Loucy (cell line): ENCODE measurements at regions not wholly inside any gene's neighbourhood (a gene's known extent, or its start where the extent isn't known, plus 50 kb on each side); places are given as distances from the start of the nearest gene placed in this dataset.

ENCODE experiments used
- H2AFZ ChIP-seq: fragments of 200-600 bp; sonication (generic); 2 replicates; pipeline ENCODE4 v1.6.0; 2016; ENCODE audit warnings: antibody characterized with exemption, mild to moderate bottlenecking, low read length, moderate library complexity
- H3F3A ChIP-seq: fragments of 200-600 bp; 2 replicates; pipeline ENCODE4 v1.6.0; 2016; ENCODE audit warnings: antibody characterized with exemption, low read depth, mild to moderate bottlenecking
- H3K27me3 ChIP-seq: fragments of 200-600 bp; sonication (generic); 2 replicates; pipeline ENCODE4 v1.6.1; 2014; ENCODE audit warnings: low read length, mild to moderate bottlenecking; ENCODE audit not compliant: insufficient read depth, poor library complexity, severe bottlenecking
- H3K36me3 ChIP-seq: fragments of 200-600 bp; sonication (generic); 2 replicates; pipeline ENCODE4 v1.6.1; 2016; ENCODE audit warnings: low read length; ENCODE audit not compliant: insufficient read depth
- H3K4me1 ChIP-seq: fragments of 200-600 bp; sonication (generic); 2 replicates; pipeline ENCODE4 v1.5.1; 2014; ENCODE audit warnings: low read length, mild to moderate bottlenecking; ENCODE audit not compliant: insufficient read depth, poor library complexity, severe bottlenecking
- H3K4me2 ChIP-seq: fragments of 200-600 bp; sonication (generic); 2 replicates; pipeline ENCODE4 v1.6.0; 2014; ENCODE audit warnings: antibody characterized with exemption, low read length, low read depth, mild to moderate bottlenecking; ENCODE audit not compliant: poor library complexity, severe bottlenecking
- H3K4me3 ChIP-seq: fragments of 200-600 bp; sonication (generic); 2 replicates; pipeline ENCODE4 v1.5.1; 2014; ENCODE audit warnings: low read length, mild to moderate bottlenecking, mixed read lengths; ENCODE audit not compliant: poor library complexity, severe bottlenecking
- H3K79me2 ChIP-seq: fragments of 200-600 bp; sonication (generic); 2 replicates; pipeline ENCODE4 v1.6.1; 2014; ENCODE audit warnings: low read length; ENCODE audit not compliant: insufficient read depth
- H3K9ac ChIP-seq: fragments of 200-600 bp; sonication (generic); 2 replicates; pipeline ENCODE4 v1.6.0; 2014; ENCODE audit warnings: mild to moderate bottlenecking, low read depth, low read length, moderate library complexity; ENCODE audit not compliant: poor library complexity, severe bottlenecking
- H3K9me2 ChIP-seq: fragments of 200-600 bp; sonication (generic); replicated peaks from 2 replicates; pipeline ENCODE4 v1.6.1; 2016; ENCODE audit warnings: low read depth, low read length, mixed read lengths
- H3K9me3 ChIP-seq: fragments of 200-600 bp; sonication (generic); 2 replicates; pipeline ENCODE4 v1.6.1; 2014; ENCODE audit warnings: mild to moderate bottlenecking, antibody characterized with exemption, low read length, low read depth; ENCODE audit not compliant: insufficient read depth
- H4K20me1 ChIP-seq: fragments of 200-600 bp; sonication (generic); 2 replicates; pipeline ENCODE4 v1.6.0; 2014; ENCODE audit warnings: antibody characterized with exemption, low read length, mild to moderate bottlenecking; ENCODE audit not compliant: insufficient read depth, poor library complexity, severe bottlenecking
- CTCF ChIP-seq: fragments of 200-600 bp; sonication (generic); conservative IDR thresholded peaks from 2 replicates; pipeline ENCODE4 v1.5.1; 2014; ENCODE audit warnings: mild to moderate bottlenecking, antibody characterized with exemption, low read length
- EZH2phosphoT487 ChIP-seq: fragments of 200-600 bp; IDR thresholded peaks from 2 replicates; pipeline ENCODE4 v1.6.1; 2018; ENCODE audit warnings: antibody characterized with exemption, mild to moderate bottlenecking, moderate library complexity, borderline replicate concordance

DNA sequence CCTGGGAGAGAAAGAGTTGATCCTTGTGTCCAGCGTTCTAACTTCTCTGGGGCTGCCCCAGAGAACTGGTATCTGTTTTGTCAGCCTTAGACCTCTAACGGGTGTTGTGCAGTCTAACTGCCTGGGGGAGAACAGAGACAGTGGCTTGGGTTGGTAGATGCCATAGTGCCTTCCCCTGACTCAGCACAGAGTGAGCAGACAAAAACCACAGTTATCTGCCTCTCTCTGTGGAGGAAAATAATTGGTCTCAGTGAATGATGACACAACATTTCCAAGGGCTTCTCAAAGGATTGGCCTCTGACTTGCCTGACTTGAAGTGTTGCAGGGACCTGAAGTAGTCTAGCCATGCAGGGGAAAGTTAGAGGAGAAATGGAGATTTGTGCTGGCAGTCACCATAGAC is 226.2 kb upstream of the MAN1A1 start:
- Histone ChIP-seq H3K4me2 (no peak overlapping the region), H4K20me1 (no peaks in the 10 kb centered on the region), H3F3A (no peaks in the 10 kb centered on the region), H3K36me3 (no peaks in the 10 kb centered on the region; the same call in 1 of the 2 replicates), H3K4me3 (no peak overlapping the region), H3K79me2 (no peaks in the 10 kb centered on the region), H3K9me3 (peaks cover 6% of the 10 kb centered on the region), H3K9me2 (no peaks in the 10 kb centered on the region), H3K27me3 (no peaks in the 10 kb centered on the region), H2AFZ (no peak overlapping the region), H3K9ac (no peak overlapping the region), H3K4me1 (no peaks in the 10 kb centered on the region)
- TF ChIP-seq EZH2phosphoT487 (no peak), CTCF (no peak)

GRCh38 chr6:119568580-119568979 is 219.0 kb upstream of the MAN1A1 start:
- H3K36me3 ChIP-seq: no peaks in the 10 kb centered on the region
- H4K20me1 ChIP-seq: no peaks in the 10 kb centered on the region
- no peaks in the 10 kb centered on the region for H3K9me3 ChIP-seq
- no peak overlapping the region for H3K9ac ChIP-seq
- no peak overlapping the region for H3K4me3 ChIP-seq
- 0 out of 2 replicates have a peak, but pooled peaks cover 3% of the 10 kb centered on the region for H3K9me2 ChIP-seq
- no peak overlapping the region for H3K4me2 ChIP-seq
- TF ChIP-seq EZH2phosphoT487: no peak
- no peak for TF ChIP-seq CTCF
- H3K79me2 ChIP-seq: no peaks in the 10 kb centered on the region
- H3K4me1 ChIP-seq: no peaks in the 10 kb centered on the region
- H2AFZ ChIP-seq: no peak overlapping the region
- H3F3A ChIP-seq: no peaks in the 10 kb centered on the region
- no peaks in the 10 kb centered on the region for H3K27me3 ChIP-seq

DNA sequence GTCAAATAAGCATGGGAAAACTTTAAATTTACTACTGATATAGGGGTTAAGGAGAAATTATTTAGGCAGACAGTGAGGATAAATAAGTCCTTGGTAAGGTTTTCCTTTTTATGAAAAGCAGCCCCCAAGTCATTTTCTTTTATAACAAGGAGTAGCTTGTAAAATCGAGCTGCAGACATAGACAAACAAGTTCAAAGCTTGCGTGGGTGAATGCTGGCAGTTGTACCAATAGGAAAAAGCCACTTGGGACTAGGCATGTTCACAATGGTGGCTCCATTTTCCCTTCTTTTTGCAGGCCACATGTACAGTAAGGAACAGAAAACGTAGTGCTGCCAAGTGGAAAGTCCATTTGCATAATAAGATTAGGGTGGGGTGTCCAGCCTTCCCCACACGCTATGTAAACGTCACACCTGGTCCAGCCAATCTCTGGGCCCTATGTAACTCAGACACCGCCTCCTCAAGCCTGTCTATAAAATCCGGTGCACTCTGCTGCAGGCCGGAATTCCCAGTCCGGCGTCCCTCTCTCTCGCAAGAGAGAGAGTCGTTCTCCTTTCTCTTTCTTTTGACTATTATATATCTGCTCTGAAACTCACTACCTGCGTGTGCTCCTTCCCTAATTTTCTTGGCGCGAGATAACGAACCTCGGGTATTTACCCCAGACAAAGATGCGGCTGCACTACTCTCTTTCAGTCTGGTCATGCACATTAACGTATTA is 217.1 kb upstream of the MAN1A1 start:
- no peaks in the 10 kb centered on the region for H3K4me1 ChIP-seq
- 0 out of 2 replicates have a peak, but pooled peaks cover 3% of the 10 kb centered on the region for H3K9me2 ChIP-seq
- no peak overlapping the region for H2AFZ ChIP-seq
- H3K79me2 ChIP-seq: no peaks in the 10 kb centered on the region
- H4K20me1 ChIP-seq: no peaks in the 10 kb centered on the region
- H3F3A ChIP-seq: no peaks in the 10 kb centered on the region
- H3K36me3 ChIP-seq: no peaks in the 10 kb centered on the region
- no peak overlapping the region for H3K9ac ChIP-seq
- no peaks in the 10 kb centered on the region for H3K9me3 ChIP-seq
- TF ChIP-seq EZH2phosphoT487 (no peak), CTCF (no peak)
- no peak overlapping the region for H3K4me2 ChIP-seq
- H3K4me3 ChIP-seq: no peak overlapping the region
- no peaks in the 10 kb centered on the region for H3K27me3 ChIP-seq
